Activated naive CD4-positive, alpha-beta T cell treated with anti-CD3 and anti-CD28 coated beads, Interleukin-2, amount 50 U/mL, for 72 hours (primary cell): ENCODE measurements at regions not wholly inside any gene's neighbourhood (a gene's known extent, or its start where the extent isn't known, plus 50 kb on each side); places are given as distances from the start of the nearest gene placed in this dataset.
"Not testable (repeated sequence)": the region's sequence is repeated elsewhere in the genome, so short reads cannot be mapped to it uniquely, and the experiment has no call there.

ENCODE experiments used
- ATAC-seq, 2 donors: fragments of 150-1000 bp; cut with Tn5 transposase; 2 replicates each; pipeline ENCODE4 v1.10.0; 2021; ENCODE audit warnings: mild to moderate bottlenecking in 2 of 2, moderate library complexity in 2 of 2
- DNase-seq, 2 donors: peaks; one replicate each; pipeline ENCODE4 v3.0.0; 2021 to 2022; ENCODE audit warnings: low spot score in 2 of 2
- H3K27ac Mint-ChIP-seq, 2 donors: one replicate each; pipeline ENCODE4 v1.8.0; 2022; ENCODE audit warnings: mild to moderate bottlenecking in 2 of 2, mixed read lengths in 2 of 2
- H3K36me3 Mint-ChIP-seq, 2 donors: one replicate each; pipeline ENCODE4 v1.8.0; 2022; ENCODE audit warnings: mixed read lengths in 2 of 2
- H3K9me3 Mint-ChIP-seq, 2 donors: one replicate each; pipeline ENCODE4 v1.8.0; 2022; ENCODE audit warnings: mixed read lengths in 2 of 2

GRCh38 chr2:143937723-143938350, 582.1 kb downstream of the ZEB2 start:
- Mint-ChIP-seq H3K9me3 (no peaks in the 10 kb centered on the region), H3K27ac (no peak overlapping the region), H3K36me3 (no peaks in the 10 kb centered on the region)
- ATAC-seq = no peak
- DNase-seq = no peak

GRCh38 chr2:143936848-143937722, 582.8 kb downstream of the ZEB2 start:
- Mint-ChIP-seq H3K36me3 (no peaks in the 10 kb centered on the region), H3K27ac (no peak overlapping the region), H3K9me3 (no peaks in the 10 kb centered on the region)
- ATAC-seq (peak; percentile 48 to 77), DNase-seq (peak in 1 of 2 donors; percentile 20)

GRCh38 chr2:143936538-143936847, 583.4 kb downstream of the ZEB2 start:
- Mint-ChIP-seq H3K9me3 (no peaks in the 10 kb centered on the region), H3K27ac (no peak overlapping the region), H3K36me3 (no peaks in the 10 kb centered on the region)
- DNase-seq = no peak
- no peak for ATAC-seq

- DNase-seq (no peak), ATAC-seq (no peak)
- H3K36me3 Mint-ChIP-seq = no peaks in the 10 kb centered on the region
- H3K9me3 Mint-ChIP-seq = no peaks in the 10 kb centered on the region
- H3K27ac Mint-ChIP-seq = no peak overlapping the region
Measured at GRCh38 chr2:143935482-143935752, 584.5 kb downstream of the ZEB2 start.

- H3K36me3 Mint-ChIP-seq = no peaks in the 10 kb centered on the region
- no peaks in the 10 kb centered on the region for H3K9me3 Mint-ChIP-seq
- H3K27ac Mint-ChIP-seq = no peak overlapping the region
- no peak for DNase-seq
- no peak for ATAC-seq
Measured at GRCh38 chr2:143934626-143935481, 585.1 kb downstream of the ZEB2 start.

- H3K27ac Mint-ChIP-seq = no peak overlapping the region
- H3K9me3 Mint-ChIP-seq = no peaks in the 10 kb centered on the region
- H3K36me3 Mint-ChIP-seq = no peaks in the 10 kb centered on the region
- DNase-seq (no peak), ATAC-seq (no peak)
Measured at GRCh38 chr2:143933946-143934569, 585.9 kb downstream of the ZEB2 start.

GRCh38 chr2:143930891-143931290, 589.0 kb downstream of the ZEB2 start:
- no peak for ATAC-seq
- H3K27ac Mint-ChIP-seq = no peak overlapping the region
- no peaks in the 10 kb centered on the region for H3K36me3 Mint-ChIP-seq
- DNase-seq = no peak
- H3K9me3 Mint-ChIP-seq = no peaks in the 10 kb centered on the region

GRCh38 chr2:143928613-143929012, 591.3 kb downstream of the ZEB2 start:
- no peak for ATAC-seq

GRCh38 chr2:143928184-143928583, 591.7 kb downstream of the ZEB2 start:
- no peak for ATAC-seq
- DNase-seq = no peak
- no peak overlapping the region for H3K27ac Mint-ChIP-seq
- no peaks in the 10 kb centered on the region for H3K36me3 Mint-ChIP-seq
- H3K9me3 Mint-ChIP-seq = peaks cover 0 to 4% of the 10 kb centered on the region in 2 donors

More at GRCh38 chr2:143928613-143929012, 591.3 kb downstream of the ZEB2 start:
- no peak for DNase-seq
- H3K27ac Mint-ChIP-seq = no peak overlapping the region
- H3K9me3 Mint-ChIP-seq = peaks cover 0 to 4% of the 10 kb centered on the region in 2 donors
- no peaks in the 10 kb centered on the region for H3K36me3 Mint-ChIP-seq

GRCh38 chr2:143926736-143927135, 593.2 kb downstream of the ZEB2 start:
- Mint-ChIP-seq H3K27ac (no peak overlapping the region), H3K36me3 (peaks cover 0 to 7% of the 10 kb centered on the region in 2 donors), H3K9me3 (peaks cover 0 to 4% of the 10 kb centered on the region in 2 donors)
- DNase-seq (no peak), ATAC-seq (no peak)

GRCh38 chr2:143922261-143922830, 597.6 kb downstream of the ZEB2 start:
- not testable (repeated sequence) for ATAC-seq, DNase-seq, H3K27ac Mint-ChIP-seq
- H3K9me3 Mint-ChIP-seq = peaks cover 11 to 27% of the 10 kb centered on the region in 2 donors
- peaks cover 9 to 20% of the 10 kb centered on the region in 2 donors for H3K36me3 Mint-ChIP-seq

GRCh38 chr2:143918465-143918989, 601.4 kb downstream of the ZEB2 start:
- peaks cover 11 to 23% of the 10 kb centered on the region in 2 donors for H3K9me3 Mint-ChIP-seq
- no peak overlapping the region for H3K27ac Mint-ChIP-seq
- DNase-seq = no peak
- ATAC-seq = no peak
- H3K36me3 Mint-ChIP-seq = peaks cover 9 to 20% of the 10 kb centered on the region in 2 donors

- ATAC-seq (no peak), DNase-seq (no peak)
- Mint-ChIP-seq H3K27ac (no peak overlapping the region), H3K9me3 (peaks cover 11 to 23% of the 10 kb centered on the region in 2 donors), H3K36me3 (peaks cover 9 to 13% of the 10 kb centered on the region in 2 donors)
Measured at GRCh38 chr2:143916781-143917180, 603.1 kb downstream of the ZEB2 start.

- Mint-ChIP-seq H3K36me3 (no peaks in the 10 kb centered on the region), H3K27ac (no peak overlapping the region), H3K9me3 (no peaks in the 10 kb centered on the region)
- DNase-seq = no peak
- no peak for ATAC-seq
Measured at GRCh38 chr2:143909577-143910353, 610.2 kb downstream of the ZEB2 start.

GRCh38 chr2:143908843-143909242, 611.1 kb downstream of the ZEB2 start:
- DNase-seq (no peak), ATAC-seq (no peak)
- H3K27ac Mint-ChIP-seq = no peak overlapping the region
- no peaks in the 10 kb centered on the region for H3K36me3 Mint-ChIP-seq
- no peaks in the 10 kb centered on the region for H3K9me3 Mint-ChIP-seq

- no peaks in the 10 kb centered on the region for H3K36me3 Mint-ChIP-seq
- H3K27ac Mint-ChIP-seq = no peak overlapping the region
- ATAC-seq = no peak
- no peak for DNase-seq
- no peaks in the 10 kb centered on the region for H3K9me3 Mint-ChIP-seq
Measured at GRCh38 chr2:143907801-143908200, 612.1 kb downstream of the ZEB2 start.
